NB4 (cell line): ENCODE measurements at regions not wholly inside any gene's neighbourhood (a gene's known extent, or its start where the extent isn't known, plus 50 kb on each side); places are given as distances from the start of the nearest gene placed in this dataset.

Source experiments
- CTCF ChIP-seq: IDR thresholded peaks from one replicate; pipeline ENCODE4 v1.5.1; 2012; ENCODE audit warnings: low read depth, low read length
- MYC ChIP-seq: IDR thresholded peaks from 2 replicates; pipeline ENCODE4 v1.6.1; 2011; ENCODE audit warnings: low read depth, low read length

- no peak for TF ChIP-seq CTCF
- TF ChIP-seq MYC: no peak
Observed at GRCh38 chr12:5246196-5246595, 185.7 kb upstream of the NTF3 start.
